CD4-positive, CD25-positive, alpha-beta regulatory T cell (primary cell): ENCODE measurements at regions not wholly inside any gene's neighbourhood (a gene's known extent, or its start where the extent isn't known, plus 50 kb on each side); places are given as distances from the start of the nearest gene placed in this dataset.

ENCODE experiments used
- ATAC-seq, 2 donors: fragments of 150-1000 bp; cut with Tn5 transposase; one replicate each; pipeline ENCODE4 v1.10.0; 2021; ENCODE audit warnings: low read depth in 2 of 2, moderate number of reproducible peaks in 2 of 2, moderate library complexity in 1 of 2
- DNase-seq, 3 donors: peaks; one replicate each; pipeline versions ENCODE4 v3.0.0 to v3.0.0-alpha.2; 2012 to 2022; ENCODE audit warnings: mixed read lengths in 1 of 3
- H3K27ac ChIP-seq: one replicate; pipeline ENCODE4 v1.7.0; 2013; ENCODE audit warnings: mild to moderate bottlenecking, low read length; ENCODE audit not compliant: insufficient read depth, poor library complexity, severe bottlenecking
- H3K27me3 ChIP-seq: one replicate; pipeline ENCODE4 v1.7.0; 2013; ENCODE audit warnings: low read length; ENCODE audit not compliant: control insufficient read depth, insufficient read depth
- H3K36me3 ChIP-seq: one replicate; pipeline ENCODE4 v1.7.0; 2013; ENCODE audit warnings: mild to moderate bottlenecking, low read length, moderate library complexity; ENCODE audit not compliant: control insufficient read depth, insufficient read depth
- H3K4me1 ChIP-seq: 2 replicates; pipeline ENCODE4 v1.7.0; 2013; ENCODE audit warnings: mild to moderate bottlenecking, low read length; ENCODE audit not compliant: insufficient read depth, control insufficient read depth, poor library complexity, severe bottlenecking
- H3K4me3 ChIP-seq: one replicate; pipeline ENCODE4 v1.7.0; 2013; ENCODE audit warnings: low read depth, mild to moderate bottlenecking, low read length, moderate library complexity
- H3K9me3 ChIP-seq, 2 experiments: 1 replicate in 1 of 2; 2 replicates in 1 of 2; pipeline ENCODE4 v1.7.0; 2013; ENCODE audit warnings: low read length in 2 of 2, mild to moderate bottlenecking in 1 of 2, moderate library complexity in 1 of 2; ENCODE audit not compliant: control insufficient read depth in 2 of 2
- H3K27ac Mint-ChIP-seq, 3 donors: one replicate each; pipeline ENCODE4 v1.8.0; 2020 to 2022; ENCODE audit warnings: mild to moderate bottlenecking in 3 of 3, mixed read lengths in 3 of 3, moderate library complexity in 2 of 3
- H3K27me3 Mint-ChIP-seq: one replicate; pipeline ENCODE4 v1.8.0; 2022; ENCODE audit warnings: mild to moderate bottlenecking, mixed read lengths
- H3K36me3 Mint-ChIP-seq: one replicate; pipeline ENCODE4 v1.8.0; 2020; ENCODE audit warnings: mixed read lengths
- H3K4me1 Mint-ChIP-seq, 4 donors: one replicate each; pipeline ENCODE4 v1.8.0; 2020 to 2022; ENCODE audit warnings: mixed read lengths in 4 of 4, mild to moderate bottlenecking in 1 of 4
- H3K4me3 Mint-ChIP-seq, 4 donors: one replicate each; pipeline ENCODE4 v1.8.0; 2020 to 2022; ENCODE audit warnings: mild to moderate bottlenecking in 4 of 4, mixed read lengths in 4 of 4, moderate library complexity in 3 of 4
- H3K9me3 Mint-ChIP-seq, 7 donors: one replicate each; pipeline ENCODE4 v1.8.0; 2020 to 2022; ENCODE audit warnings: mixed read lengths in 7 of 7, mild to moderate bottlenecking in 3 of 7, moderate library complexity in 2 of 7

- Histone ChIP-seq H3K4me3 (no peak overlapping the region), H3K36me3 (no peaks in the 10 kb centered on the region), H3K4me1 (no peaks in the 10 kb centered on the region), H3K9me3 (no peaks in the 10 kb centered on the region), H3K27ac (no peak overlapping the region), H3K27me3 (no peaks in the 10 kb centered on the region)
- H3K4me3 Mint-ChIP-seq = no peak overlapping the region
- no peak overlapping the region for H3K27ac Mint-ChIP-seq
- no peaks in the 10 kb centered on the region for H3K4me1 Mint-ChIP-seq
- DNase-seq = no peak
- ATAC-seq = no peak
- H3K27me3 Mint-ChIP-seq = peaks cover 10% of the 10 kb centered on the region
- H3K9me3 Mint-ChIP-seq = no peaks in the 10 kb centered on the region
- no peaks in the 10 kb centered on the region for H3K36me3 Mint-ChIP-seq
Measured at GRCh38 chr14:78074561-78074960, 95.6 kb upstream of the NRXN3 start.

- Histone ChIP-seq H3K27me3 (no peaks in the 10 kb centered on the region), H3K27ac (no peak overlapping the region), H3K9me3 (no peaks in the 10 kb centered on the region), H3K4me3 (no peak overlapping the region), H3K4me1 (no peaks in the 10 kb centered on the region), H3K36me3 (no peaks in the 10 kb centered on the region)
- no peaks in the 10 kb centered on the region for H3K4me1 Mint-ChIP-seq
- DNase-seq (no peak), ATAC-seq (no peak)
- no peak overlapping the region for H3K4me3 Mint-ChIP-seq
- H3K27me3 Mint-ChIP-seq = peaks cover 9% of the 10 kb centered on the region
- no peaks in the 10 kb centered on the region for H3K9me3 Mint-ChIP-seq
- H3K36me3 Mint-ChIP-seq = no peaks in the 10 kb centered on the region
- no peak overlapping the region for H3K27ac Mint-ChIP-seq
Measured at GRCh38 chr14:78075033-78075432, 95.1 kb upstream of the NRXN3 start.

- no peak for DNase-seq
- H3K4me1 ChIP-seq = no peaks in the 10 kb centered on the region
- ATAC-seq = no peak
- H3K4me1 Mint-ChIP-seq = no peaks in the 10 kb centered on the region
- H3K27me3 ChIP-seq = no peaks in the 10 kb centered on the region
- no peaks in the 10 kb centered on the region for H3K36me3 ChIP-seq
- no peaks in the 10 kb centered on the region for H3K9me3 Mint-ChIP-seq
- H3K27ac Mint-ChIP-seq = no peak overlapping the region
- no peak overlapping the region for H3K4me3 Mint-ChIP-seq
- peaks cover 6% of the 10 kb centered on the region for H3K27me3 Mint-ChIP-seq
- no peaks in the 10 kb centered on the region for H3K36me3 Mint-ChIP-seq
- H3K4me3 ChIP-seq = no peak overlapping the region
- no peak overlapping the region for H3K27ac ChIP-seq
- H3K9me3 ChIP-seq = no peaks in the 10 kb centered on the region
Measured at GRCh38 chr14:78075555-78076277, 94.5 kb upstream of the NRXN3 start.

- Histone ChIP-seq H3K9me3 (no peaks in the 10 kb centered on the region), H3K27me3 (no peaks in the 10 kb centered on the region), H3K27ac (no peak overlapping the region), H3K36me3 (no peaks in the 10 kb centered on the region), H3K4me1 (no peaks in the 10 kb centered on the region), H3K4me3 (no peak overlapping the region)
- H3K9me3 Mint-ChIP-seq = no peaks in the 10 kb centered on the region
- H3K4me3 Mint-ChIP-seq = no peak overlapping the region
- H3K4me1 Mint-ChIP-seq = no peaks in the 10 kb centered on the region
- H3K27ac Mint-ChIP-seq = no peak overlapping the region
- H3K36me3 Mint-ChIP-seq = no peaks in the 10 kb centered on the region
- ATAC-seq (no peak), DNase-seq (no peak)
- peaks cover 6% of the 10 kb centered on the region for H3K27me3 Mint-ChIP-seq
Measured at GRCh38 chr14:78081245-78081644, 88.9 kb upstream of the NRXN3 start.

- peaks cover 6% of the 10 kb centered on the region for H3K27me3 Mint-ChIP-seq
- peaks cover 0 to 1% (median 0%) of the 10 kb centered on the region in 7 donors for H3K9me3 Mint-ChIP-seq
- ATAC-seq (no peak), DNase-seq (no peak)
- H3K4me1 ChIP-seq = no peaks in the 10 kb centered on the region
- no peak overlapping the region for H3K27ac Mint-ChIP-seq
- no peaks in the 10 kb centered on the region for H3K9me3 ChIP-seq
- no peaks in the 10 kb centered on the region for H3K36me3 Mint-ChIP-seq
- H3K4me3 Mint-ChIP-seq = no peak overlapping the region
- H3K36me3 ChIP-seq = no peaks in the 10 kb centered on the region
- H3K27ac ChIP-seq = no peak overlapping the region
- H3K4me3 ChIP-seq = no peak overlapping the region
- H3K27me3 ChIP-seq = no peaks in the 10 kb centered on the region
- no peaks in the 10 kb centered on the region for H3K4me1 Mint-ChIP-seq
Measured at GRCh38 chr14:78083837-78084236, 86.3 kb upstream of the NRXN3 start.

GRCh38 chr14:78086342-78086741 is 83.8 kb upstream of the NRXN3 start:
- H3K4me1 Mint-ChIP-seq = no peaks in the 10 kb centered on the region
- Histone ChIP-seq H3K36me3 (no peaks in the 10 kb centered on the region), H3K4me3 (no peak overlapping the region), H3K4me1 (no peaks in the 10 kb centered on the region), H3K27me3 (no peaks in the 10 kb centered on the region), H3K27ac (no peak overlapping the region), H3K9me3 (no peaks in the 10 kb centered on the region)
- peaks cover 0 to 1% (median 0%) of the 10 kb centered on the region in 7 donors for H3K9me3 Mint-ChIP-seq
- no peaks in the 10 kb centered on the region for H3K27me3 Mint-ChIP-seq
- ATAC-seq (no peak), DNase-seq (no peak)
- no peak overlapping the region for H3K27ac Mint-ChIP-seq
- no peaks in the 10 kb centered on the region for H3K36me3 Mint-ChIP-seq
- no peak overlapping the region for H3K4me3 Mint-ChIP-seq

- peaks cover 0 to 1% (median 0%) of the 10 kb centered on the region in 7 donors for H3K9me3 Mint-ChIP-seq
- no peak for ATAC-seq
Measured at GRCh38 chr14:78088916-78089315, 81.3 kb upstream of the NRXN3 start.

GRCh38 chr14:78090864-78091263 is 79.3 kb upstream of the NRXN3 start:
- ATAC-seq (no peak), DNase-seq (no peak)
- Histone ChIP-seq H3K27ac (no peak overlapping the region), H3K4me1 (no peaks in the 10 kb centered on the region), H3K9me3 (no peaks in the 10 kb centered on the region), H3K27me3 (no peaks in the 10 kb centered on the region), H3K36me3 (no peaks in the 10 kb centered on the region), H3K4me3 (no peak overlapping the region)
- Mint-ChIP-seq H3K4me3 (no peak overlapping the region), H3K36me3 (no peaks in the 10 kb centered on the region), H3K27me3 (no peaks in the 10 kb centered on the region), H3K9me3 (peaks cover 0 to 4% (median 0%) of the 10 kb centered on the region in 7 donors), H3K27ac (no peak overlapping the region), H3K4me1 (no peaks in the 10 kb centered on the region)

More at GRCh38 chr14:78088916-78089315, 81.3 kb upstream of the NRXN3 start:
- Histone ChIP-seq H3K27me3 (no peaks in the 10 kb centered on the region), H3K9me3 (no peaks in the 10 kb centered on the region), H3K4me3 (no peak overlapping the region), H3K27ac (no peak overlapping the region), H3K36me3 (no peaks in the 10 kb centered on the region), H3K4me1 (no peaks in the 10 kb centered on the region)
- DNase-seq = no peak
- Mint-ChIP-seq H3K27ac (no peak overlapping the region), H3K4me1 (no peaks in the 10 kb centered on the region), H3K4me3 (no peak overlapping the region), H3K27me3 (no peaks in the 10 kb centered on the region), H3K36me3 (no peaks in the 10 kb centered on the region)
